ENCODE measurements at regions not wholly inside any gene's neighbourhood (a gene's known extent, or its start where the extent isn't known, plus 50 kb on each side); places are given as distances from the start of the nearest gene placed in this dataset.

- CTCF ChIA-PET: no interaction called here
Observed at GRCh38 chr18:38028946-38029345, 463.3 kb upstream of the CELF4 start.

GRCh38 chr18:38025433-38026038 lies 459.9 kb upstream of the CELF4 start:
- no peaks in the 10 kb centered on the region for H3K27me3 ChIP-seq (ENCODE audit: control insufficient read depth in 2 of 2, insufficient read depth in 2 of 2, low read length in 2 of 2)
- no peak overlapping the region for H3K4me2 ChIP-seq (ENCODE audit: insufficient read depth, low read length)
- no peaks in the 10 kb centered on the region for H3K9me1 ChIP-seq (replicated peaks; ENCODE audit: control insufficient read depth, extremely low read depth, insufficient read depth, low read length)
- no peaks in the 10 kb centered on the region for H3K4me1 ChIP-seq (ENCODE audit: control insufficient read depth, extremely low read depth, insufficient read depth, low read length)
- no peak for FAIRE-seq
- no peaks in the 10 kb centered on the region for H3K79me2 ChIP-seq (ENCODE audit: control insufficient read depth, insufficient read depth, low read length)
- TF ChIP-seq POLR2A (IDR thresholded peaks at IDR 0.05; ENCODE audit: low read depth, low read length): no peak
- TF ChIP-seq MAX (IDR thresholded peaks at IDR 0.05; ENCODE audit: insufficient read depth, insufficient read length): no peak
- TF ChIP-seq CTCF (IDR thresholded peaks at IDR 0.05; ENCODE audit: extremely low read depth in 1 of 2, insufficient read depth in 1 of 2, low read depth in 1 of 2, low read length in 2 of 2): no peak
- H3K9me3 ChIP-seq (replicated peaks; ENCODE audit: control insufficient read depth, insufficient read depth, low read length): no peaks in the 10 kb centered on the region
- CTCF ChIA-PET: no interaction called here
- no peak overlapping the region for H3K9ac ChIP-seq (replicated peaks; ENCODE audit: extremely low read depth, insufficient read depth, low read length)
- DNase-seq (ENCODE audit: low read depth, low spot score): no peak
- no peaks in the 10 kb centered on the region for H4K20me1 ChIP-seq (replicated peaks; ENCODE audit: control insufficient read depth, extremely low read depth, insufficient read depth, low read length)
- no peaks in the 10 kb centered on the region for H3K36me3 ChIP-seq (ENCODE audit: control insufficient read depth in 2 of 2, extremely low read depth in 1 of 2, insufficient read depth in 2 of 2, low read length in 2 of 2)
- dilution Hi-C loops (cut with MboI; ENCODE audit: extremely low pct_ligation_motif_present, low sequenced_read_pairs): no loop called here
- intact Hi-C loops (cut with micrococcal nuclease): no loop called here
- no TSS peak for BruUV-seq (replicated peaks)
- H3K27ac ChIP-seq (ENCODE audit: insufficient read depth, low read depth, low read length): no peak overlapping the region
- POLR2A ChIA-PET: no interaction called here
- no peak overlapping the region for H2AFZ ChIP-seq (ENCODE audit: low read depth, low read length)
- H3K4me3 ChIP-seq (replicated peaks in 1 of 3; ENCODE audit: insufficient read depth in 1 of 3, low read depth in 1 of 3, low read length in 3 of 3): no peak overlapping the region

More at GRCh38 chr18:38028946-38029345, 463.3 kb upstream of the CELF4 start:
- no peaks in the 10 kb centered on the region for H3K79me2 ChIP-seq (ENCODE audit: control insufficient read depth, insufficient read depth, low read length)
- H3K36me3 ChIP-seq (ENCODE audit: control insufficient read depth in 2 of 2, extremely low read depth in 1 of 2, insufficient read depth in 2 of 2, low read length in 2 of 2): no peaks in the 10 kb centered on the region
- POLR2A ChIA-PET: no interaction called here
- H3K27me3 ChIP-seq (ENCODE audit: control insufficient read depth in 2 of 2, insufficient read depth in 2 of 2, low read length in 2 of 2): no peaks in the 10 kb centered on the region
- H3K4me3 ChIP-seq (replicated peaks in 1 of 3; ENCODE audit: insufficient read depth in 1 of 3, low read depth in 1 of 3, low read length in 3 of 3): no peak overlapping the region
- no peak overlapping the region for H3K27ac ChIP-seq (ENCODE audit: insufficient read depth, low read depth, low read length)
- no peak overlapping the region for H3K4me2 ChIP-seq (ENCODE audit: insufficient read depth, low read length)
- DNase-seq (ENCODE audit: low read depth, low spot score) (no peak), FAIRE-seq (no peak)
- no peaks in the 10 kb centered on the region for H3K9me1 ChIP-seq (replicated peaks; ENCODE audit: control insufficient read depth, extremely low read depth, insufficient read depth, low read length)
- H3K4me1 ChIP-seq (ENCODE audit: control insufficient read depth, extremely low read depth, insufficient read depth, low read length): no peaks in the 10 kb centered on the region
- TF ChIP-seq CTCF (IDR thresholded peaks at IDR 0.05; ENCODE audit: extremely low read depth in 1 of 2, insufficient read depth in 1 of 2, low read depth in 1 of 2, low read length in 2 of 2) (no peak), GATA2 (IDR thresholded peaks at IDR 0.05; ENCODE audit: insufficient read depth, insufficient read length, low read depth, low read length) (no peak)
- H2AFZ ChIP-seq (ENCODE audit: low read depth, low read length): no peak overlapping the region
- no peaks in the 10 kb centered on the region for H4K20me1 ChIP-seq (replicated peaks; ENCODE audit: control insufficient read depth, extremely low read depth, insufficient read depth, low read length)
- intact Hi-C loops (cut with micrococcal nuclease) (no loop called here), dilution Hi-C loops (cut with MboI; ENCODE audit: extremely low pct_ligation_motif_present, low sequenced_read_pairs) (no loop called here)
- peaks cover 2% of the 10 kb centered on the region for H3K9me3 ChIP-seq (replicated peaks; ENCODE audit: control insufficient read depth, insufficient read depth, low read length)
- no TSS peak for BruUV-seq (replicated peaks)
- H3K9ac ChIP-seq (replicated peaks; ENCODE audit: extremely low read depth, insufficient read depth, low read length): no peak overlapping the region

Measured in endothelial cell of umbilical vein (primary cell).